ENCODE measurements at regions not wholly inside any gene's neighbourhood (a gene's known extent, or its start where the extent isn't known, plus 50 kb on each side); places are given as distances from the start of the nearest gene placed in this dataset.

- no peak for DNase-seq
Measured at GRCh38 chr1:5562331-5562730, 429.9 kb downstream of the NPHP4 start.

GRCh38 chr1:5559078-5559477, 433.1 kb downstream of the NPHP4 start:
- DNase-seq = no peak

- DNase-seq = no peak
Measured at GRCh38 chr1:5555853-5556252, 436.4 kb downstream of the NPHP4 start.

GRCh38 chr1:5554784-5555183, 437.4 kb downstream of the NPHP4 start:
- no peak for DNase-seq

- DNase-seq = no peak
Measured at GRCh38 chr1:5554111-5554510, 438.1 kb downstream of the NPHP4 start.

- DNase-seq = no peak
Measured at GRCh38 chr1:5552787-5553484, 439.3 kb downstream of the NPHP4 start.

GRCh38 chr1:5551274-5551975, 440.8 kb downstream of the NPHP4 start:
- DNase-seq = no peak

GRCh38 chr1:5548266-5548665, 444.0 kb downstream of the NPHP4 start:
- no peak for DNase-seq

GRCh38 chr1:5543235-5543634, 449.0 kb downstream of the NPHP4 start:
- DNase-seq = no peak

GRCh38 chr1:5532811-5533210, 459.4 kb downstream of the NPHP4 start:
- DNase-seq = no peak

GRCh38 chr1:5526822-5527551, 465.2 kb downstream of the NPHP4 start:
- DNase-seq = no peak

- DNase-seq = no peak
Measured at GRCh38 chr1:5526385-5526750, 465.9 kb downstream of the NPHP4 start.

- DNase-seq = no peak
Measured at GRCh38 chr1:5525597-5526384, 466.4 kb downstream of the NPHP4 start.

GRCh38 chr1:5522531-5523145, 469.6 kb downstream of the NPHP4 start:
- DNase-seq = no peak

GRCh38 chr1:5519366-5520135, 472.7 kb downstream of the NPHP4 start:
- no peak for DNase-seq

GRCh38 chr1:5516756-5517155, 475.5 kb downstream of the NPHP4 start:
- DNase-seq = no peak

GRCh38 chr1:5515501-5515900, 476.7 kb downstream of the NPHP4 start:
- DNase-seq = no peak

- peak; percentile 61 for DNase-seq
Measured at GRCh38 chr1:5514527-5515183, 477.6 kb downstream of the NPHP4 start.

- DNase-seq = no peak
Measured at GRCh38 chr1:5513846-5514526, 478.2 kb downstream of the NPHP4 start.

GRCh38 chr1:5513179-5513578, 479.0 kb downstream of the NPHP4 start:
- no peak for DNase-seq
